GM19025 (cell line): ENCODE measurements at regions not wholly inside any gene's neighbourhood (a gene's known extent, or its start where the extent isn't known, plus 50 kb on each side); places are given as distances from the start of the nearest gene placed in this dataset.
"Not testable (repeated sequence)": the region's sequence is repeated elsewhere in the genome, so short reads cannot be mapped to it uniquely, and the experiment has no call there.

Experiments
- ATAC-seq: cut with Tn5 transposase; IDR thresholded peaks from one replicate; pipeline ENCODE4 v1.9.1; 2021; ENCODE audit warnings: mild to moderate bottlenecking, low read depth, moderate library complexity; ENCODE audit not compliant: unreplicated experiment

- not testable (repeated sequence) for ATAC-seq
Observed at GRCh38 chr1:243074224-243074623, 180.9 kb downstream of the CEP170 start.

- not testable (repeated sequence) for ATAC-seq
Observed at GRCh38 chr1:243067056-243067455, 188.0 kb downstream of the CEP170 start.

- not testable (repeated sequence) for ATAC-seq
Observed at GRCh38 chr1:243061965-243062364, 193.1 kb downstream of the CEP170 start.

GRCh38 chr1:243055510-243055909 is 199.6 kb downstream of the CEP170 start:
- ATAC-seq = not testable (repeated sequence)

GRCh38 chr1:243055091-243055490 is 200.0 kb downstream of the CEP170 start:
- ATAC-seq = not testable (repeated sequence)

GRCh38 chr1:243054681-243055080 is 200.4 kb downstream of the CEP170 start:
- ATAC-seq = not testable (repeated sequence)

- ATAC-seq = not testable (repeated sequence)
Observed at GRCh38 chr1:243053048-243053447, 202.0 kb downstream of the CEP170 start.

GRCh38 chr1:243050613-243051012 is 204.5 kb downstream of the CEP170 start:
- ATAC-seq = not testable (repeated sequence)

GRCh38 chr1:243049716-243050115 is 205.4 kb downstream of the CEP170 start:
- not testable (repeated sequence) for ATAC-seq

- ATAC-seq = not testable (repeated sequence)
Observed at GRCh38 chr1:243021365-243021764, 233.7 kb downstream of the CEP170 start.

GRCh38 chr1:243019030-243019635 is 235.9 kb downstream of the CEP170 start:
- ATAC-seq = not testable (repeated sequence)

GRCh38 chr1:243010719-243011118 is 244.4 kb downstream of the CEP170 start:
- not testable (repeated sequence) for ATAC-seq

- ATAC-seq = not testable (repeated sequence)
Observed at GRCh38 chr1:243001003-243001402, 254.1 kb downstream of the CEP170 start.

- not testable (repeated sequence) for ATAC-seq
Observed at GRCh38 chr1:242992776-242993175, 262.3 kb downstream of the CEP170 start.

GRCh38 chr1:242985096-242985495 is 270.0 kb downstream of the CEP170 start:
- ATAC-seq = not testable (repeated sequence)

- not testable (repeated sequence) for ATAC-seq
Observed at GRCh38 chr1:242973341-242973740, 281.7 kb downstream of the CEP170 start.

GRCh38 chr1:242966892-242967291 is 288.2 kb downstream of the CEP170 start:
- no peak for ATAC-seq

GRCh38 chr1:242959397-242959796 is 295.7 kb downstream of the CEP170 start:
- not testable (repeated sequence) for ATAC-seq

GRCh38 chr1:242954945-242955344 is 300.1 kb downstream of the CEP170 start:
- ATAC-seq = not testable (repeated sequence)

GRCh38 chr1:242946206-242946605 is 308.9 kb downstream of the CEP170 start:
- ATAC-seq = no peak

- ATAC-seq = peak; percentile 55
Observed at GRCh38 chr1:242936725-242937124, 318.4 kb downstream of the CEP170 start.

GRCh38 chr1:242924717-242925116 is 330.4 kb downstream of the CEP170 start:
- ATAC-seq = not testable (repeated sequence)
